SW 1271 (cell line): ENCODE measurements at regions not wholly inside any gene's neighbourhood (a gene's known extent, or its start where the extent isn't known, plus 50 kb on each side); places are given as distances from the start of the nearest gene placed in this dataset.
"Not testable (repeated sequence)": the region's sequence is repeated elsewhere in the genome, so short reads cannot be mapped to it uniquely, and the experiment has no call there.

Experiments
- DNase-seq, 2 experiments: peaks; one replicate each; lab custom pipeline; 2025; lab: John Stamatoyannopoulos, UW

DNA sequence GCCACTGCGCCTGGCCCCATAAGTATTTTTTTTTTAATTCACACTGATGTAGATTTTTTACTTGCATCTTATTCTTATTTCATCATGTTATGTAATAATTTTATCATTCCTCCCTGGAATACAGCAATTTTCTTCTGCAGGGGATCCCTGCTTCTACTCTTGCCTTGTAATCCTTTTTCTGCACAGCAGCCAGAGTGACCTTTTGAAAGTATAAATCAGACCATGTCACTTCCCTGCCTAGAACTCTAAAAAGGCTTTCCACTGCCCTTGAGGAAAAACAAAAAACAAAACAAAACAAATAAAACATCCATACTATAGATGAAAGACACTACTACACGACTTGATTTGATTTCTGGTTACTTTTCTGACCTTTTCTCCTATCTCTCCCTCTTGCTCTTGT lies 1334.7 kb downstream of the REEP3 start:
- no peak for DNase-seq

DNA sequence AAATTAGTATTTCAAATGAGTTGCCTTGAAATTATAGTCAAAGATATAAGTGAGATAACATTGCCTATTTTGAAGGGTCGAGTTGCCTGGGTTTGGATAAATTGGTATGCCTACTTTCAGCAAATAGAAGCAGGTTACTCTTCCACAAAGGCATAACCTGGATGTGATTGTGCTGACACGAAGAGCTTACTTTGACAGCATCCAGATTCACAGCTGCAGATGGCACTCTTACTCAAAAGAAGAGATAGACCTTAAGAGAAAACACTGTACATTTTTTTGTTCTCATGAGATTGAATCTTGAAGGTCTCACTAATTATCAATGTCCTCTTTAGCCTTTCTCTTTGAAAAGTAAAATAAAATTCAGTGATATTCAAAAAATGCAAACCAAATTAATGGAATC lies 1338.7 kb downstream of the REEP3 start:
- DNase-seq = no peak

DNA sequence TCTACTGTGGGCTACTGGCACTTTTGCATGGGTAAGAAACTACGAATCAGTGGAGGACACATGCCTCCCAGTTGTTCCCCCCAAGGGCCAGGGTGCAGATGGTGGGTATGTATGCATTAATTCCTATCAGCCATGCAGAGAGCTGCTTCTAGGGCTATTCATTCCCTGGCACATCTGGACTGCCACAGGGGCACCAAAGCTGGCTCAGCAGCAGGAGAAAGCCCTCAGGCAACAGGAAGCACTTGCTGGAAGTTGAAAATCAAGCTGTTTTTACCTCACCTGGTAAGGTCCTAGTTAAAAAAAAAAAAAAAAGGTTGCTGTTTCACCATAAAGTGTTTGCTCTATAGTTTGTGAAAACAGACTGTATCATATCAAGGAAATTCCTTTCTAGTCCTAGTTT lies 1342.6 kb downstream of the REEP3 start:
- DNase-seq = no peak

DNA sequence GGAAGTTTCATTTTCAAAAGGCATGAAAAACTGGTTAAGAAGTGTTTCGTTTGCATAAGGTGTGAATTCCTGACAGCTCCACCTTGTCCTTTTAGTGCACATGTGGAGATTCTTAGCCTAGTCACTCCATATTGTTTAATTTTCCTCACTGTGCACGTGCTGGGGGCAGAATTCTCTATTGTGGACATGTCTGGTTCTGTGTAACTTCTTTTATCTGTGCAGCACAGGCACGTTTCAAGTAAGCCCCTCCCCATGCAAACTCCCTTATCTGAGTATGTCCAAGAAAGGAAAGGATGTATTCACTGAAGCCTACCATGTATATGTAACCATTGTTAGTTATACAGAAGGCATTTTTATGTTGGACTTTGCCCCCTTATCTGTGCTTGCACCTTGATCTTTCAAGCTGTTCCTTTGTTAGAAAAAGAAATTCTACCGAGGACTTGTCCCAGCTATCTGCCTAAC lies 1346.3 kb downstream of the REEP3 start:
- no peak for DNase-seq

DNA sequence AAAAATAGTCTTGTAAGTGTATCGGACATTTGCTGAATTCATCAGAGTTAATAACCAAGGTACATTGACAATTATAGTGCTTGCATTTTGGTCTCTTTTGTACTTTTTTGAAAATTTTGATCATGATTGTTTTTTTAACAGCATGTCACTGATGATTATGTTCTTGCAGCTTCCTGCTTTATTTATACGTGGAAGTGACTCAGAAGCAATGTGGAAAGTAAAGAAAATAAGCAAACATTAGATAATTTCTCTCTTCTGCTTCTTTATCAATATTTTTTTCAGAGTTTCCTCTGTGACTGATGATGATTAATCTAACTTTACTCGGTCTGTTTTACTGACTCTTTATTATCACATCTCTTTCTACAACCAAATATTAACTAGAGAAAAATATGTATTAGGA lies 1351.9 kb downstream of the REEP3 start:
- DNase-seq = no peak

DNA sequence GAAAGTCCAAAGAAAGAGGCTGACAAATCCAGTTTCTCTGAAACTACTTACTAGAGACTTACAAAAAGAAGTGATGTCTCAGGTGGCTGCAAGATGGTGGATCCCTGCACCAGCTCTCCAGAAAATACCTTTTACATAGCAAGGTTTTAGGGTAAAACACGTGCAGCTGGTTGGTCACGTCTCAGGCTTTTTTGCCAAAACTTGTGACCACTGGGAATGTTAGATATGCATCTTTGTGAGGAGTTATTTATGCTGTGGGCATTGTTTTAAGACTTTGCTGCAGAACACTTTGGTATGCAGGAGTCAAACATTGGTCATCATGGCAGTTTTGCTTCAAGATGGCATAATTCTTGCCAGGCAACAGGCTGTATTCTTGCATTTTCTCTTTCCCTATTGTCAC lies 1352.8 kb downstream of the REEP3 start:
- no peak for DNase-seq

DNA sequence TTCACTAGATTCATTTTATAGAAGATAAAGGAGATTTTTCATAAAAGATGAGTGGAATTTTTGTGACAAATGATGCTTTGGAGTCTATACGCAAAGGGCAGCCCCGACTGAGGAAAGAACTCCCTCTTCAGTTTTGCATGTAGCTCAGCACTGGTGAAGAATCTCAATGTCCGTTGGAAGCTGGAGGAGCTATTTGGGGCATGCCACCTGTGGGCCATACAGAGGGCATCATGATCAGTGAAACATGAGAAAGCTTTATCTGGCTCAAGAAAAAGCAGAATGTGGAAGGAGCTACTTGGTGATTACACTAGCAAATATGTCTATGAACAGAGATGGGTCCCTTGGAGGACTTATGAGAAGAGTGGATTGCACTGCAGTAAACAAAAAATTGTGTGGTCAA lies 1359.3 kb downstream of the REEP3 start:
- no peak for DNase-seq

DNA sequence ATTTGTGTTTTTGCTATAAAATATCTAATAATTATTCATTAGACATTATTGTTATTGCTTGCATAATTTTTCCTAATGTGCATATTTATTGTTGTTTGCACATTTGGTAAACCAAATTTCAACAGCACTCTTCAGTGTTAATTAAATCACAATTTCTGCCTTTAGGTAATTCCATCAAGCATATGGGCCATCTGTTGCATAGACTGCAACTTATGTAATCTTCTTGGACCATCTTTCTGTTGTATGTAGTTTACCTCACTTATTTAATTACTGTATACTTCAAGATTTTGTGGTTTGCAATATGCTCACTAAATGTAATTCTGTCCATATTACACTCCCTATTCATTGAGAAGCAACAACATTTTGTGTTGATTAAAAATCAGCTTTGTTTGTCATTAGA lies 1360.1 kb downstream of the REEP3 start:
- no peak for DNase-seq

DNA sequence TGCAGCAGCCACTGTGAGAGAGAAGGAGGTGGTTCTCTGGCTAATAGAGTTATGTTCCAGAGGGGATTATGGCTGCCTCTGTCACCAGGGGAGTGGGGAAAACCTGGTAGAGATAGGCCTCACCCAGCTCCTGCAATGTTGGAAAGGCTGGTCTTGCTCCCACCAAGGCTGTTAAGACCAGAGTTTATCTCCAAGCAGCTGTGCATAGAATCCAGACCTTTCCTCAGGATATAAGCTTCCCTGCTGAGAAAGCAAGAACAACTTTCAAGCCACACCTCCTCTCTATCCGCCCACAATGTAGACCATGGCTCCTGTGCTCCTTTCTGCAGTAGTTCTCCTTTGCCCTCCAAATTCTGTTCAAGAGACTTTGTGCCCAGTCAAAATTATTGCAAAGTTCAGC lies 1375.4 kb downstream of the REEP3 start:
- no peak for DNase-seq

DNA sequence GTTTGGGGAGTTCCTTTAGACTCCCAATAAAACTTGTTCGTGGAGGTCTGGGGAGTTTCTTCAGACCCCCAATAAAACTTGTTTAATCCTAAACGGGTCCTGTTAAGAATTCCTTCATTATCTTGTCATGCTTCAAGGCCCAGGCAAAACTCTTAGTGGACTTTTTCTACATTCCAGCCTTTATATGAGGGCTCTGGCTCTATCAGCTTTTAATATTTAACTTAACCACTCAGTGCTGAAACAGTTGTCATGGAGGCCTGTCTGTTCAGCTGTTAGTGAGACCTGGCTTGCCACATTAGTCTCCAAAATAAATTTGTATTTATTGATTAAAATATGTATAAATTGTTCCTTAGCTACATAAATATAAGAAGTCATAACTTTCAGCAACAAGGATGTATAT lies 1385.1 kb downstream of the REEP3 start:
- not testable (repeated sequence) for DNase-seq

DNA sequence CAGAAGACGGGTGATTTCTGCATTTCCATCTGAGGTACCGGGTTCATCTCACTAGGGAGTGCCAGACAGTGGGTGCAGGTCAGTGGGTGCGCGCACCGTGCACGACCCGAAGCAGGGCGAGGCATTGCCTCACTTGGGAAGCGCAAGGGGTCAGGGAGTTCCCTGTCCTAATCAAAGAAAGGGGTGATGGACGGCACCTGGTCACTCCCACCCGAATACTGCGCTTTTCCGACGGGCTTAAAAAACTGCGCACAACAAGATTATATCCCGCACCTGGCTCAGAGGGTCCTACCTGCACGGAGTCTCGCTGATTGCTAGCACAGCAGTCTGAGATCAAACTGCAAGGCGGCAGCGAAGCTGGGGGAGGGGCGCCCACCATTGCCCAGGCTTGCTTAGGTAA lies 1403.1 kb downstream of the REEP3 start:
- DNase-seq = not testable (repeated sequence)

DNA sequence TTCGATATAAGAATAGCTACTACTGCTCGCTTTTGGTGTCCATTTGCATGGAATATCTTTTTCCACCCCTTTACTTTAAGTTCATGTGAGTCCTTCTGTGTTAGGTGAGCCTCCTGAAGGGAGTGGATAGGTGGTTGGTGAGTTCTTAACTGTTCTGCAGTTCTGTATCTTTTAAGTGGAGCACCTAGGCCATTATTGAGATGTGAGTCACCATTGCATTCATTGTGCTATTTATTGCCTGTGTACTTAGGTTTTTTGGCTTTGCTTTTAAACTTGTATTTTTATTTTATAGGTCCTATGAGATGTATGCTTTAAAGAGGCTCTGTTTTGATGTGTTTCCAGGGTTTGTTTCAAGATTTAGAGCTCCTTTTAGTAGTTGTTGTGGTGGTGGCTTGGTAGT lies 1430.8 kb downstream of the REEP3 start:
- DNase-seq = no peak

DNA sequence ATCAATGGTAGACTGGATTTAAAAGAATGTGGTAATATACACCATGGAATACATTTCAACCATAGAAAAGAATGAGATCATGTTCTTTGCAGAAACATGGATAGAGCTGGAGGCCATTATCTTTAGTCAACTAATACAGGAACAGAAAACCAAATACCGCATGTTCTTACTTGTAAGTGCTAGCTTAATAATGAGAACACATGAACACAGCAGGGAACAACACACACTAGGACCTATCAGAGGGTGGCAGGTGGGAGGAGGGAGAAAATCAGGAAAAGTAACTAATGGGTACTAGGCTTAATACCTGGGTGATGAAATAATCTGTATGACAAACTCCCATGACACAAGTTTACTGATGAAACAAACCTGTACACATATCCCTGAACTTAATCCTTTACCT lies 1435.2 kb downstream of the REEP3 start:
- DNase-seq = no peak

DNA sequence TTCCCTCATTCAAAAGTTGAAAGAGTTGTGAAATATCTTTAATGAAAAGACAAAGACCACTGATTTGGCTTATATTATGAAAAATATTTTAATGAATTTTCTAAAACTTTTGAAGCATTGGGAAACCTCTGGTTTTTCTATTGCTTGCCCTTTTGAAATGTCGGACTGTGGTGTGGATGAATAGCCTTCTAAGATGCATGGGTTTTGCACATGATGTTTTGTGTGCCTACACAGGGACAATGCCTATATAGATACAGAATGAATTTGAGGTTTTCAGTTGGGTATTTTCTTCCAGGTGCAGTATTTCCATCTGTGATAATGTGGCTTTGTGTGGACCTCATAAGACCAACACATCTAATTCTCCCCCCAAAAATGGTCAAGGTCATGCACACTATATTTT lies 1437.9 kb downstream of the REEP3 start:
- DNase-seq = no peak

DNA sequence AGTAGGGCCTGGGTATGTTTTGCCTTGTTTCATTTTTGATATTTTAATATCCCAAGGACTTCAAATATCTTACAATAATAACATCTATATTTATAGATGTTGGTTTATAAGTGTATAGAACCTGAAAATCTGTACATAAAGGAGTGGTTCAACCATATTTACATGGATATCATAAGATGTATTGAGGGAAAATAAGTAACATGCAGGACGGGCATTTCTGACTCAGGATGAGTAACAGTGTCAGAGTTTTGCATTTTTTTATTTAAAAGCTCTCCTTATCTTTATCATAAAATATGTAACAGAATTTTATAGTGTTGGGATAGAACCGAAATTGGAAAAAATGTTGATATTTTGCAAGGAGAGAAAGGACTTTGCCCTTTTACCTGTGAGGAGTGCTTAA lies 1438.7 kb downstream of the REEP3 start:
- no peak for DNase-seq

DNA sequence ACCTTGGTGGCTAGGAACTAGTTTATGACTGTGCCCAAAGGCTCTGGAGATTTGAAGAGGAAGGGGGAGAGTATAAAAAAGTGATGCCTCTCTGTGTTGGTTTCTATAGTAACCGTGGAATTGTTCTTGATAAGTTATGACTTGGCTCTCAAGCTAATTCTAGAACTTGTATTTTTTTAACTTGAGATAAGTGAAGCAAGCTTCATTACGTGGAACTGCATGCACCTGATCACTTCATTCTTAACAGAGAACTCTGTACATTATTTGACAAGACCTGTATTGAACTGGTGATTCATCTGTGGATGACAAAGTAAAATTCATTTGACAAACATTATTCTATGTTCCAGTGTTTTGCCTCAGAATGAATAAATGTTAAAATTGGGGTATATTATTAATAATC lies 1452.2 kb downstream of the REEP3 start:
- no peak for DNase-seq

DNA sequence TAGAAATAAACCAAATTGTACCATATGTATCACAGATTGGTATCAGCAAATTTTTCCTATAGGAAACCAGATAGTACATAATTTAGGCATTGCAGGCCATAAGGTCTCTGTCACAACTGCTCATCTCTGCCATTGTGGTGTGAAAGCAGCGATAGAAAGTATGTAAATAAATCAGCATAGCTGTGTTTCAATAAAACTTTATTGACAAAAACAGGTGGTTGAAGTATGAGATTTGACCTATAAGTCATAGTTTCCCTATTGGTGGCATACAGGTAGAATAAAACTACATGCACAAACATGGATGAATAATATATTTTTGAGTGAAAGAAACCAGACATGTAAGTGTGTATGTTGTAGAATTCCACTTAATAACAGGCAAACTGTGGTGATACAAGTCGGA lies 1454.9 kb downstream of the REEP3 start:
- no peak for DNase-seq

DNA sequence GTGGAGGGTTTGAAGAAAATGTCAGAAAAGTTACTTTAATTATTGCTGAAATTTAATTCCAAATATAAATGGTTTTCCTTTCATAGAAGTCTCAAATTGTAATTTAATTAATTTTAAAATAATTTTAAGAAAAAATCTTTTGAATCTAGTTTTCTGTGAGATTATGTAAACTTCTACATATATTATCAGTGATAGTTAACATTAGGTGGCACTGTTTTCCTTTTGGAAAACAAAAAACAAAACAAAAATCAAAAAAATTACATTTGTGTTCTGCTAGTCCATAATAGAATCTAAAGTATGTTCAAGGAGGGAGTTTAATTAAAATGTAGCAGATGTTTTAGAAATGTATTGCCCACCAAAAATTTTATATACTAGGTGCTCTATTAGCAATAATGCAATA lies 1456.7 kb downstream of the REEP3 start:
- no peak for DNase-seq

DNA sequence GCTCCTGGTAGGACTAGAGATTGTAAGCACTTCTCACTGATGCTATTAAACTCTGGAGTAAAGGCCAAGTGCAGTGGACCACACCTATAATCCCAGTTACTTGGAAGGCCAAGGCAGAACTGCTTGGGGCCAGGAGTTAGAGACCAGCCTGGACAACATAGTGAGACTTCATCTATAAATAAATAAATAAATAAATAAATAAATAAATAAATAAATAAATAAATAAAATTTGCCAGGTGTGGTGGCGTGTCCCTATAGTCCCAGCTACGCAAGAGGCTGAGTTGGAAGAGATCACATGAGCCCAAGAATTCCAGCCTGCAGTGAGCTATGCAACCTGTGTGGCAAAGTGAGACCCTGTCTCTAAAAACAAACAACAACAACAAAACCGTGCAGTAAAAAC lies 1475.7 kb downstream of the REEP3 start:
- no peak for DNase-seq

DNA sequence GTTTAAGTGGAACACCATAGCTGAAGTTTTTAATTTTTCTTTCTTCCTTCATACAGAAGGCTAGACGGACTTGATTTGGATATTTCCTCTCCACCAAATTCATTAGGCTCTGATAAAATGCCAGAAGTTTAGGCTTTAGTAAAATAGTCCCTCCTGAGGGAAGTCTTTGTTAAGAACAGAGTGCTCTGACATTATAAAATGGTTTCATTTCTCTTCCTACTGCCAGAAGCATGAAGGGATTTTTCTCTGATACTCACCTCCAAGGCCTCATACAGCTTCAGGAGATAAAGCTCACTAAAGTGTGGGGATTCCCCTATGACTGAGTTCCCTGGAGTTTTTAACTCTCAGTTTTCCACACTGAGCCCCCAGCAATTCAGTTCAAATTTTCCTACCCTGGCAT lies 1489.6 kb downstream of the REEP3 start:
- DNase-seq = no peak

DNA sequence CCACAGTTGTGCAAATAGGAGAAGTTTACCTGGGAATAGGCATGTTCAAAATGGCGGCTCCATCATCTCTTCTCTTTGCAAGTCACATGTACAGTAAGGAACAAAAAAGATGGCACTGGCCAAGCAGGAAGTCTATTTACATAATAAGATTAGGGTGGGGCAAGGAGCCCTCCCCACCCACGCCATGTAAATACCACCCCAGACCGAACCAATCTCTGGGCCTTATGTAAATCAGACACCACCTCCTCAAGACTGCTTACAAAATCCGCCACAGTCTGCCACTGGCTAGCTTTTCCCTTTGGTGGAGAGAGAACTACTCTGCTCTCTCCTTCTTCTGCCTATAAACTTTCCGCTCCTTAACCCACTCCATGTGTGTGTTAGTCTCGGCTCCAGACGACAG lies 1496.3 kb downstream of the REEP3 start:
- no peak for DNase-seq

DNA sequence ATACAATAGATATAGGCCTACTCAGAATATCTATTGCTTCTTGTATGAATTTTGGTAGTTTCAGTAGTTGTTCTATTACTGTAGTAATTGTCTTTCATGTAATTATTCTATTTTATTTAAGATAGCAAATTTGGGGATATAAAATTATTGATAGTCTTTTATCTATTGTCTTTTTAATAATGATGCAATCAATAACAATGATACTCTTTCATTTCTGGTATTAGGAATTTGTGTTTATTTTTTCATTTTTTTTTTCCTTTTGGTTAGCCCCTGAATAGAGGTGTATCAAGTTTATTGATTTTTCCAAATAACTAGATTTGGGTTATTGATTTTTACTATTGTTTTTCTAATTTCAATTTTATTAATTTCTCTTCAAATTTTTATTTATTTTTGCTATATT lies 1503.7 kb downstream of the REEP3 start:
- DNase-seq = no peak

DNA sequence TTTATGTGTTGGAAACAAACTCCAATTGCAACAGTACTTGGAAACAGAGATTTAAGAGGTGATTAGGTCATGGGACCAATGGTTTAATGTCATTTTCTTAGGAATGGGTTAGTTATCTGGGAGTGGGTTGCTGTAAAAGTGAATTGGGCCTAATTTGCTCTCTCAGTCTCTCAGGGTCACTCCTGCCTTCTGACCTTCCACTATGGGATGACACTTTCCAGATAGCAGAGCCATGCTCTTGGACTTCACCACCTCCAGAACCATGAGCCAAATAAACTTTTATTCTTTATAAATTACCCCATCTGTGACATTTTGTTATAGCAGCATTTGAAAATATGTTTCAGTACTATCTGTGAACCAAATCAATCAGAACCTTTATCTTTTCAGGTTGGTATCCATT lies 1509.1 kb downstream of the REEP3 start:
- DNase-seq = no peak

DNA sequence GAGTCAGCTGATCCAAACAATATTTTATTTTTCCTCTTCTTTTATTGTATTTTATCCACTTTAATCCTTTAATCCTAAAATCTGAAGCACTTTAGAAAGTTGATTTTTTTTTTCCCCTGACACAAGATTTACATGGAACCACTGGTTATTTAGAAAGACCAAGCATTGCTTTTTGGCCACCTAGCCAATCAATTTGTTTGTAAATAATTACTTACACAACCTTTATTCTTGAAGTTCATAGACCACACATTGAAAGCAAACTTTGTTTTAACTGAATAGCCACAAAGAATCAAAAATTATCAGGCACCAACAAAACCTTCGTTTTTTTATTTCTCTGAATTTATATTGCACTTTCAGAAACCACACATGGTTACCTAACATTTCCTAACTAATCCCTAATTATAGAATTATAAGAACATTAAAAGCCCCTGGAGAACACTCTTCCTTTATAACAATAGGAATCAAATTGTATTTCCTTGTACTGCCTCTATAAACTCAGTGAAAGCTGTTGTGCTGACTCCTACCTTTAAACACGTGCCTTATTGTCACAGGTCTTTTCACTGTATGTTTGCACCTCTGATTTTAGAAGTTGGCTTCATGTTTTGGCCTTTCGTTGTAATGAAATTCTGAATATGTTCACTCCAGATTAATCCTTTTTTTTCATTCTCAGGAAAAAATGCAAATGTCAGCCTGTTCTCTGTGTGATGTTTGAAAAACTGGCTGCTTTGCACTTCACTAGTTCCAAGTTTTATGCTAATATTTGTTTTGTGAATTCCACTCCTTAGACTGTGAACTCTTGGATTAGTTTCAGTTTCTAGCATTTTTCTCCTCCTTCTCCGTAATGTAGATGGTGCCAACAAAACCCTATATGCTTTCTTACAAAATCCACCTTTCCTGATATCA lies 1511.9 kb downstream of the REEP3 start:
- DNase-seq = no peak
